HG02610 (cell line): ENCODE measurements at regions not wholly inside any gene's neighbourhood (a gene's known extent, or its start where the extent isn't known, plus 50 kb on each side); places are given as distances from the start of the nearest gene placed in this dataset.
"Not testable (repeated sequence)": the region's sequence is repeated elsewhere in the genome, so short reads cannot be mapped to it uniquely, and the experiment has no call there.

Experiments used
- ATAC-seq: cut with Tn5 transposase; IDR thresholded peaks from one replicate; pipeline ENCODE4 v1.9.1; 2021; ENCODE audit warnings: mild to moderate bottlenecking, moderate library complexity; ENCODE audit not compliant: unreplicated experiment

DNA sequence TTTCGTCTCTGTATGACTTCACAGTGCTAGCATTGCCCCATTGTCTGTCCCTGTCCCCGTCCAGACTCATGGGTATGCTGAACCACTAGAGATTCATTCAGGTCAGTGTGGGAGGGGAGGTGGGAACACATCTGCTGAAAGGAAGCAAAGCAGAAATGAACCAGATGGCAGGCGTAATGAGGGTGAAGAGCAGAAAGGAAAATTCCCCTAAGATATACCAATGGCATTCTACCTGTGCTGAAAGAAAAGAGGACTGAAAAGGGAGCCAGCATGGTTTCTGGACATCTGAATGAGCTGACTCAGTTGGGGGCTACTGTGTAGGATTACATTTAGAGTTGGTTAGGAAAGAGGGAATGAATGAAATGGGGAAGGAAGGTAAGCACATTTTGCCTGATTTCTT, 678.7 kb downstream of the MAT2B start:
- no peak for ATAC-seq

DNA sequence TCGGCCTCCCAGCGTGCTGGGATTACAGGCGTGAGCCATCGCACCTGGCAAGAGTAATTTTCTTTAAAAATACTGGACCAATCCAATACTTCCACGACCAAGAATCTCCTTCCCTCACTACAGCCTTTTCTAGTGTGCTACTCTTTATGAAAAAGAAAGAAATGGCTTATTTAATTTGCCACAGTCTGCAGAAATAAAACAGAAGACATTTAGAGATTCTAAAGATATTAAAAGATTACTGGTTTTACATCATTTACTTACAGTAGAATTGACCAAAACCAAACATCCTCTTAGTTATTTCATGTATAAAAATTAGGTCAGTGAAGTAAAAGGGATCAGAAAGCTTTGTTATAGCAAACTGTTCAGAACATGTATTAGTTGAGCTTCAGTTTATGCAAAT, 679.6 kb downstream of the MAT2B start:
- no peak for ATAC-seq

DNA sequence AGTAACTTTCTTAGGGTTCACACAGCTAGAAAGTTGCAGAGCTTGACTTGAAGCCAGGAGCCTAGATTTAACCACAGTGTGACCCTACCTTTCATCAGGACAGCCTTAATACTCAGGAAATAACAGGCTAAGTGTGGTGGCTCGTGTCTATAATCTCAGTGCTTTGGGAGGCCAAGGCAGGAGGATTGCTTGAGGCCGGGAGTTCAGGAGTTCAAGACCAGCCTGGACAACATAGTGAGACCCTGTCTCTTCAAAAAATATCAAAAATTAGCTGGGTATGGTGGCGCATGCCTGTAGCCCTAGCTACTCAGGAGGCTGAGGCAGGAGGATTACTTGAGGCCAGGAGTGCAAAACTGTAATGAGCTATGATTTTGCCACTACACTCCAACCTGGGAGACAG, 681.1 kb downstream of the MAT2B start:
- ATAC-seq: no peak

DNA sequence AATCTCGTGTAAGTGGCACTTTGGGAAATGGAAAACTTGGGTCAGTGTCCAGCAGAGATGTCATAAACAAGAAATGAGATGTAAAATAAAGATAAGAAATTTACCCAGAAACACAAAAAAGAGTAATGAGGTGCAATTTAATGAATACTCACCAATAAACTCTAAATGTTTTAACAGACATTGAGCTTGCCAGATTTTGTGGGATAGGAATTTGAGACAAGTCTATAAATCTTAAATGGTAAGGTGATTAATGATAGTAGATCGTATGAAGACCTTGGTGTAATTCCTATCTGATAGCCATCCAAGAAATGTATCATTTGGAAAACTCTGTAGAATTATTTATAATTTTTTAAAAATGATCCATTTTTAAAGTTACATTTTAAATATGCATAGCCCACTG, 682.4 kb downstream of the MAT2B start:
- no peak for ATAC-seq

DNA sequence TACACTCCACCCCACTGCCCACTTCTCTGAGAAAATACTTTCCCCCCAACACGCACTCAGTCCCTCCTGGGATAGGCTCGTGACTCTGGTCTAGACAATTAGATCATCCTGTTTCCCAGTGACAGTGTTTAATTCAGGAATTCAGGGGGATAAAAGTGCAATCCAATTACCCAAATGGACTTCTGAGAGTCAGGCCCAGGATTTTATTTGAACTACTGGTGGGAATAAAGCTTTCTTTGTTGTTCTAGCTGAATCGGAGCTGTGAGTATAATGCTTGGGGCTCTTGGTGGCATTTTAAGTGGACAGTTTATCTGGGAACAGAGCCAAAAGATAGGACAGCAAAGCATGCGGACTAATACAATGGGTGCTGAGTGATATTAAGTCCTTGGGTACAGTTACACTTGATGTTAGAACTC, 683.3 kb downstream of the MAT2B start:
- ATAC-seq: no peak

DNA sequence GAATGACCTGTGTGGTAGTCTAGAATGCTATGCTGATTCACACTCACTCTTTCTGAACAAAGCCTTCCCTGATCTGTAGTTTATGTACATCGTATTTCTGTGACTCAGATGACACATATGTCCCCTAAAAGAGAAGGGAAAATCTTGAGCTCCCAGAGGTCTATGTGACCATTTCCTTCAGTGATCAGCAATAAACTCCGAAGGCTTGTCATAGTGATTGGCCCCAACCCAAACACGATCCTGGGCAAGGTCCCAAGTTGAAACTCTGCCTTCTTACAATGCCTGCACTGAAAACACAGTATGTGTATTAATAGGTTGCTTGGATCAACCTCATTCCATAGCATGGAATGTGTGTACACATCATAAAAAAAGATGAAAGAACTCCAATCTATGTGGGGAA, 685.8 kb downstream of the MAT2B start:
- ATAC-seq: no peak

DNA sequence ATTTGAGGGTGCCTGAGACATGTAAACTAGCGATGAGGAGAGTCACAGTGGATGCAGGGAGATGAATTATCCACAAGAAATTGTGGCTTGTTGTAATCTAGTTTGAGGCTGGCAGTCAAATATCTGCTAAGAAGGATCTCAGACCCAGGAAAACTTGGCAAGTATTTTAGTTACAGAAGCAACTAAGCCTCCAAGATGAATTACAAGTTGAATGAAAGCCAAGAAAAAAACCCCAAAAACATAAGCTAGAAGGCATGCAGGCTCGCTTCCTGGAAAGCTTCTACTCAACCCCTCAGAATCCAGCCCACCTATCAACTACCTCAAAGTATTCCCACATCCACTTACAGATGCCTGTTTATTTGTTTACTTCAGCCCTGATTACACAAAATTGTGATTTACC, 696.9 kb downstream of the MAT2B start:
- ATAC-seq: no peak

DNA sequence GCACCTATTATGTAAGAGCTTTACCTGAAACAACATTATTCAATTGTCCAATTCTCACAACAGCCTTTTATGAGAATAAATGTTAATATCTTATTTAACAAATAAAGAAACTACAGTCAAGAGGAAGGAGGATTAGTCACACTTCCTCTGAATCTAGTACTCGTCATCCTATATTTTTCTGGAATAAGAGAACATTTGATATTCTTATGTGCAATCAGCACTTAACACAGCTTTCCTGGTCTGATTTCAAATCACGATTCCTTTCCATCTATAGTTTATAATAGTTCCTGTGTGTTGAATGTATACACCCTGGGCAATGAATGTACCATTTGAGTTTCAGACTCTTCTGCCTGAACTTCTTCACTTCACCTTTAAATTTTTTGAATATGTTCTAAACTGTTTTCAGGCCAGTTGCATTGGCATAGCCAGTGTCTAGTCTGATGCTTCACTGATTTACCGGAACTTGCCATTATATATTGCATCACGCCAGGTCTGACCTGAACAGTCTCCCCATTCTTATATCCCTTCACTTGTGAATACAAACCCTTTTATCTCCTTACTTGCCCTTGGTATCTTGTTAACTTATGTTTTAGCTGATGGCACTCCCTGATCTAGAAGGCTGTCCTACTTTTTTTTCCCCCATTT, 698.3 kb downstream of the MAT2B start:
- no peak for ATAC-seq

DNA sequence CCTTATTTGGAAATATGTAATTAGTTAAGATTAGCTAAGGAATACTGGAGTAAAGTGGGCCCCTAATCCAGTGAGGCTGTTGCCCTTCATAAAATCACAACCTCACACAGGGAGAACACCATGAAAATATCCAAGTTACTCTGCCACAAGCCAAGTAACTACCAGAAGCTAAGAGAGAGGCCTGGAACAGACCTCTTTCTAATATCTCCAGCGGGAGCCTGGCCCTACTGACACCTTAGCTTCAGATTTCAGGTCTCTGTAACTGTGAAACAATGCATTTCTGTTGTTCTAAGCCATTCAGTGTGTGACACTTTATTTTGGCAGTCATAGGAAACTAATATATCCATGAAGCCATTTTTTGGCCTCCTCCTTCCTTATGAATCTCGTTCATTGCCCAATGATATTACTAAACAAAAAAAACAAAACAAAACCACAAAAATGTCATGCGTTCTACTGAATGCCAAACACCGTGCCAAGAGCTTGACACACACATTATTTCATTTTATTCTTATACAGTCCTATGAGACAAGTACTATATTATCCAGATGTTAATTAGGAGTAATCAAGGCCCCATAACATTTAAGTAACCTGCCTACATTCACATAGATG, 699.0 kb downstream of the MAT2B start:
- ATAC-seq: no peak

DNA sequence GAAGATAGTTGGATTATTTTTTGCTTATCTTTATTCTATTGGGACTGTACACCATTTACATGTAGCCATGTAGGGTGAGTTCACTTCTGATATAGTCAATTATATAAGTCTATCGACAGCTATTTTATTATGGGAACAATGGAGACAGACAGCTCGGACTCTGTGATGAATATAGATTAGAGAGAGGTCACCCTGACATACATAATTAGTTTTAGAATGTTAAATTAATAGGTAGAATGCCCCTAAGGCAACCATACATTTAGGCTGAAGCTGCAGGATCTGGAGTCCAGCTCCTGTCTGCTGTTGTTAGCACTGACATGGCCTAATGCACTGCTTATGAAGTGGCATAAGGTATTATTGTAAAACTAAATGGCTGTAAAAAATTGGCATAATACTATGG, 700.8 kb downstream of the MAT2B start:
- ATAC-seq: no peak

DNA sequence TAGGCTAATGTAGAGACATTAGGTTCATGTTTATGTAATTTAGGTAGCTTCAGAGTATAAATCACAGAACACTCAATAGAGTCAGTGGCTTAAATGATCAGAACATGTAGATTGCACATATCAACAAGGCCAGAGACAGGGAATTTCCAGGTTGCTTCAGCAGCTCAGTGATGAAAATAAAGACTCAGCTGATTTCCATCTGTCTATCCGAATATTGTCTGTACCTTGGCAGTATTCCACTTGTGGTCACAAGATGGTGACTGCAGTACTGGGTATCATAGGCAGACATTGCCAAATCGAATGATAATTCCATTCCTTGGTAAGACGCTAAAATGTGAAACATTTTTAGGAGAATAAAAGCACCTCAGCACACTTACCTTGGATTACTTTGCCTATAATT, 702.2 kb downstream of the MAT2B start:
- ATAC-seq: no peak

DNA sequence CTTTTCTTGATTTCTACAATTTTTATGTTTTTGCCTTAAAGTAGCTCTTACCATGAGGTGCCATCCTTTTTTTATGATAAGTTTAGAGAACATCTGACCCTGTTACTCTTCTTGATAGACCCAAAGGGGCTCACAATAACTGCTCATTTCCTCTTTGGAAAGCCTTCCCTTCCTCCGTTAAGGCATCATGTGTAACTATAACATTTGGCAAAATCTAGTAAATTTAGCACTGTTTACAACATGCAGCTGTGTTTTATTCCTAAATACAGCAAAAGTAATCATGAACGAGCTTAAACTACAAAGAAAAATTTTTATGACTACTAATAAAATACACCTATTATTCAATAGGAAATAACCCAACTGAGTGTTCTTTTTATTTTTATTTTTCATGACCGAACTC, 705.1 kb downstream of the MAT2B start:
- no peak for ATAC-seq

DNA sequence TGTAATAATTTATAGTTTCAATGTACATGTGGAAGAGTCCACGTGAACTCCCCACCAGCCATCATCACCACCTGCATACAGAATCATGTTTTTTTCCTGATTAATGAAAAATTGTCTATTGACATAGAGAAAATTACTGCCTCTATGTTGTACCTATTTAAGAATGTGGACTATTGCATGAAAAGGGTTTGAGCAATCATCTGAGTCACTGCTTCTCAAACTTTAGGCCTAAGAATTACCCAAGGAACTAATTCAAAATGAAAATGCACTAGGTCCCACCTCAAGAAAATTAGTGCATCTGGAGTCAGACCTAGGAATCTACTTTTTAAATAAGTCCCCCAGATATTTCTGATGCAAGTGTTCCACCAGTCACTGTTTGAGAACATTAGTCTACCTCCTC, 709.3 kb downstream of the MAT2B start:
- no peak for ATAC-seq

DNA sequence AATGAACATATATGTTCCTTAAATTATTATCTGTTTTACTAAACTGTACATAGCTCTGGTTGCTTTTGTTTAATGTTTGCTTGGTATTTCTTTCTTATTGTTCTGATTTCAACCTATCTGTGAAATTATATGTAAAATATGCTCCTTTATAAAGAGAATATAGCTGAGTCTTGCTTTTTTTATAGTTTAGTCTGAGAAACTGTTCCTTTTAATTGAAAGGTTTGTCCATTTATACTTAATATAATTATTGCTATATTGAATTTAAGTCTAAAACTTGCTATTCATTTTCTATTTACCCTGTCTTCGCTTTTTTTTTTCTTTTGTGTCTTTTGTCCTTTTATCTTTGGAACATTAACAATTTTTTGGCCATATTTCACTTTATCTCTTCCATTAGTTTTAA, 712.0 kb downstream of the MAT2B start:
- ATAC-seq: no peak

DNA sequence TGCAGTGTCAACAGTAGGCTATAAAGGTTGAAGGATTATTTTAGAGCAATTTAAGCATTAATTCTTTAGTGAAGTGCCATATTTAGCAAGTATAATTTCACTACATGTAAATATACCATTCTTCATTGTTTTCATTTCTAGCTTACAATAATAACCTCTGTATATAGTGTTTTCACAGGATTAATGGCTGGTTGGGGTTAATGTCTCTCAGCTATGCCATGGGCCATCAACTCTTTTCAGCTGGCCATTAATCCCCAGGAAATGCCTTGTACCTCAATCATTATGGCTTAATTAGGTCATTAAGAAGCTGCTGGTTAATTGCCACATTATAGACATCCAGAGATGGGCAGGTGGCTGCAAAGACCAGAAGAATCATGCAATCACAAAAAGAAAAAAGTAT, 715.1 kb downstream of the MAT2B start:
- ATAC-seq: no peak

DNA sequence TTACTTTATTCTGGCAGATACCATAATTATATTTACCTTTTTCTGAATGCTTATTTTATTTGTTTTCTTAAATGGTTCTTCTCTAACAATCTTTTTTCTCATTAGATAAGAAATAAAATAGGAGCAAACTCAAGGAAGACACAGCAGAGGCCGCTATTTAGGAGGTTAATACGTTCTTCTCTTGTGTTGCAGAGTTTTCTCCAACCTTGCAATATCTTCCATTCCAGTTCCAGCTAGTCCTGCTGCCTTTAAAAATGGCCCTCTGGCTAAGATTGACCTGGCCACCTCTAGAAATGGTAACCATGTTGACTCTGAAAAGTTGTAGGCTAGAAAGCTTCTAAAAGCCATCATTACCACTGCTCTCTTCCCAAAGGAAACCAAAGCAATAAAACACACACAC, 718.8 kb downstream of the MAT2B start:
- no peak for ATAC-seq

DNA sequence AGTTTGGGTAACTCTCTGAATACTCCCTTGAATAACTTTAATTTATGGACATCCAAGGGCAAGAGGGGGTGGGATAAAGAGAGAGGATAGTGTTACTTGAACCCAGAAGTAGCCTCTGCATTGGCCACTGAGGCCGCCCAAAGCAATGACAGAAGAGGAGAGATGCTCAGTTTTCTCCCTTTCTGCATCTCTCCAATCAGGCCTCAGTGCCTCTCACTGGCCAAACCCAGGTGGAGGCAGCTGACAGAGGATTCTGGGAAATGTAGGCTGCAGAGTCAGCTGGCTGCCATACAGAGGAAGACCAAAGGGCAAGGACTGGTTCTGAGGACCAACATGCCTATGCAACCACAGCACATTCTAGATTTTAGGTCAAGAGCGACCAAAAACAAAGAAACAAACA, 719.4 kb downstream of the MAT2B start:
- ATAC-seq: no peak

DNA sequence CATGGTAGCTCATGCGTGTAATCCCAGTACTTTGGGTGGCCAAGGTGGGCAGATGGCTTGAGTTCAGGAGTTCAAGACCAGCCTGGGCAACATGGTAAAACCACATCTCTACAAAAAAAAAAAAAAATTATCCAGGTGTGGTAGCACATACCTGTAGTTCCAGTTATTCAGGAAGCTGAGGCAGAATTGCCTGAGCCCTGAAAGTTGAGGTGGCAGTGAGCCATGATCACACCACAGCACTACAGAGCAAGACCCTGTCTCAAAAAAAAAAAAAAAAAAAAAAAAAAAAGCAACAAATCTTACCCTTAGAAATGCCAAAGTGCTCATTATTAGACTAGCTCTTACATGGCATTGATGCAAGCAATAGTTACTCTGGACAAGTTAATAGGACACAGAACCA, 724.9 kb downstream of the MAT2B start:
- no peak for ATAC-seq

DNA sequence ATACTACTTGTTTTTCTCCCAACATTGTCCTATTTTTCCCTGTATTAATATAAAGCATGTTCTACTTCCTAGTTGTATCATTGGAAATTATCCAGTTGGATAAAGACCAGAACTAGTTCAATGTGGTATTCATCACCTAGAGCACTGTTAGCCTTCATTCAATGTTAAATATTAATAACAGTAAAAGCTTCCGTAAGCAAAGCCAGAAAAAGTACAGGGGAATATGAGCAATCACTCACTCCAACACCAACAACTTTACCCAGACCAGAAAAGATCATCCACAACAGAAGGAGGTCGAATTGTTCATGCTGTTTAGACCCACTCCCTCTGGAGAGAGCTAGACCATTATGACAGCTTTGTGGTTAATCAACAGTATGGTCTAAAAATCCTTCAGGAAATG, 728.4 kb downstream of the MAT2B start:
- no peak for ATAC-seq

DNA sequence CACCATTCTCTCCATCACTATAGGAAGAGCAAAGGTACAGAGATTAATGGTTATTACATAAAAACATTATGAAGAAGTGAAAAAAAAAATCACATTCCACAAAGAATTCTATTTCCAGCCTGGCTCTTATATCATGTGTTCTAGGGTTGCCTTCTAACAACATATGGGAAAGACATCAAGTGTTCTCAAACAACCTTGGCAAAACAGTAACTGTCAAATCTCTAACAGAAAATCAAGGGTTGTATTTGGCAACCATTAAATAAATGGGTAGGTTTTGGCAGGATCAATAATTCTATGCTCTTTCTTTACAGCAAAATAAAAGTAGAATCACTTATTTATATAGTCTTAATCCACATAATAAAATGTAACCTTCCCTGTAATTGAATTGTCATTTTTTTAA, 728.9 kb downstream of the MAT2B start:
- no peak for ATAC-seq

DNA sequence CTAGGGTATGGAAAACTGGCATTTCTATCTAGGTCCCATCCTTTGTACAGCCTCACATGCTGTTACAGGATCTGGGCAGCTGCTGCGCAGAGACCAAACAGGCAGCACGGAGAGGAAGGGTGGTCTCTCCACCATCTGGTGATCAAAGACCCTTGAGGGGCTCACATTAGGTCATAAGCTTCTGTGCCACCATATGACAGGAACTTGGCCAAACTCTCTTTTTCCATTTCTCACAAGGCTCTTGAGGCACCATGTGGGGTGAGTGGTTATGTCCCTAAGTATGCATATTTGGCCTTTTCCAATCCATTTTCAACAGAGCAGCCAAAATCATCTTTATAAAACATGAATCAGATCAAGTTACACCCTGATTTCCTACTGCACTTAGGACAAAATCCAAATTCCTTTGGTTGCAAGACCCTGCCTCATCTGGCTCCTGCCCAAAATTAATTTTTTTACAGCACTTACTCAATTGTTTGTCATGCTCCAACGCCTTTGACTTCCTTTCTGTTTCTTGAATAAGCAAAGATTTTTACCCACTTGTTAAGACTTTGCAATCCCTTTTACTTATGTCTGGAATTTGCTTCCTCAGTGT, 730.0 kb downstream of the MAT2B start:
- ATAC-seq: no peak

DNA sequence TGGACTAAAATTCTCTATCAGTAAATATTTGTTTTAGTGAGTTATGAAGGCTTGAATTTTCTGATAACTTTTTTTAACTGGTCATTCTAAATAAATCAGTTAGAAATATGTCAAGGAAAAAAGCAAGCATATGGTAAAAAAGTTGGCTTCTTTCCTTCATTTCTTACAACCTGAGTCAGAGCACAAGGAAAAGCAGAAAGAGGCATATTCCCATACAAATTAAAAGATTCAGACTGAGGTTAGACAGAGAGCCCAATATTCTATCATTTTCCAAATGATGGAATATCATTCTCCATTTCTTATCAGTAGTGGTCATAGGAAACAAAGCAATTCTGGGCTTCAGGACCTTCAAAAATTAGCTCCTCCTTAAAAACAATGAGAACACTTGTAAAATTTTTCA, 732.1 kb downstream of the MAT2B start:
- no peak for ATAC-seq

DNA sequence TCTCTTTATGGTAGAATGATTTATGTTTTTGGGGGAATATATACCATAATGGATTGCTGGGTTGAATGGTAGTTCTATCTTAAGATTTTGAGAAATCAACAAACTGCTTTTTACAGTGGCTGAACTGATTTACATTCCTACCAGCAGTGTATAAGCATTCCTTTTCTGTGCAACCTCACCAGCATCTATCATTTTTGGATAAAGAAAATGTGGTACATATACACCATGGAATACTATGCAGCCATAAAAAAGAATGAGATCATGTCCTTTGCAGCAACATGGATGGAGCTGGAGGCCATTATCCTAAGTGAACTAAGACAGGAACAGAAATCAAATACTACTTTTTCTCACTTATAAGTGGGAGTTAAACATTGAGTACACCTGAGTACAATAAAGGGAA, 746.4 kb downstream of the MAT2B start:
- ATAC-seq: not testable (repeated sequence)
